NCI-H2029 treated with DMSO at 0.1 percent for 48 hours (cell line): ENCODE measurements at regions not wholly inside any gene's neighbourhood (a gene's known extent, or its start where the extent isn't known, plus 50 kb on each side); places are given as distances from the start of the nearest gene placed in this dataset.

Source experiments
- DNase-seq: peaks from one replicate; lab custom pipeline; 2025; lab: John Stamatoyannopoulos, UW

GRCh38 chr6:123747515-123747914, 56.1 kb upstream of the NKAIN2 start:
- DNase-seq = no peak

GRCh38 chr6:123745895-123746294, 57.8 kb upstream of the NKAIN2 start:
- DNase-seq = no peak

- no peak for DNase-seq
Observed at GRCh38 chr6:123744840-123745239, 58.8 kb upstream of the NKAIN2 start.

GRCh38 chr6:123742626-123743025, 61.0 kb upstream of the NKAIN2 start:
- no peak for DNase-seq

GRCh38 chr6:123733180-123733579, 70.5 kb upstream of the NKAIN2 start:
- DNase-seq = no peak

GRCh38 chr6:123716506-123716905, 79.8 kb upstream of the TRDN start:
- no peak for DNase-seq

GRCh38 chr6:123715006-123715863, 78.5 kb upstream of the TRDN start:
- peak; percentile 83 for DNase-seq

GRCh38 chr6:123712831-123713230, 76.1 kb upstream of the TRDN start:
- DNase-seq = no peak

GRCh38 chr6:123702943-123703342, 66.2 kb upstream of the TRDN start:
- no peak for DNase-seq

- DNase-seq = no peak
Observed at GRCh38 chr6:123687864-123688263, 51.1 kb upstream of the TRDN start.
